ENCODE measurements at regions not wholly inside any gene's neighbourhood (a gene's known extent, or its start where the extent isn't known, plus 50 kb on each side); places are given as distances from the start of the nearest gene placed in this dataset.
"Not testable (repeated sequence)": the region's sequence is repeated elsewhere in the genome, so short reads cannot be mapped to it uniquely, and the experiment has no call there.

- no peak for FAIRE-seq
- Histone ChIP-seq H3K27ac (ENCODE audit: low read depth in 2 of 2, low read length in 2 of 2) (no peak overlapping the region), H3K36me3 (ENCODE audit: control insufficient read depth in 2 of 3, insufficient read depth in 3 of 3, low read length in 3 of 3) (no peaks in the 10 kb centered on the region), H3K4me1 (ENCODE audit: control insufficient read depth in 2 of 3, insufficient read depth in 2 of 3, low read depth in 1 of 3, low read length in 3 of 3) (no peaks in the 10 kb centered on the region), H3K4me3 (ENCODE audit: low read length in 3 of 3) (no peak overlapping the region), H3K27me3 (ENCODE audit: control insufficient read depth, insufficient read depth, low read length) (no peaks in the 10 kb centered on the region), H3K9ac (ENCODE audit: low read length in 3 of 3) (no peak overlapping the region), H3K9me3 (ENCODE audit: control insufficient read depth in 2 of 3, insufficient read depth in 1 of 3, low read length in 3 of 3) (no peaks in the 10 kb centered on the region)
- intact Hi-C loops (cut with DNase I): no loop called here
- no peak for TF ChIP-seq CTCF (IDR thresholded peaks at IDR 0.05; ENCODE audit: borderline replicate concordance, extremely low read depth, insufficient read depth)
- peak in 1 of 5 donors; percentile 49 for DNase-seq
Observed at GRCh38 chr17:79547586-79547985, 63.3 kb downstream of the RBFOX3 start.

- H3K9ac ChIP-seq (ENCODE audit: low read length in 3 of 3); H3K4me1 ChIP-seq (ENCODE audit: control insufficient read depth in 2 of 3, insufficient read depth in 2 of 3, low read depth in 1 of 3, low read length in 3 of 3); H3K4me3 ChIP-seq (ENCODE audit: low read length in 3 of 3); DNase-seq; H3K27ac ChIP-seq (ENCODE audit: low read depth in 2 of 2, low read length in 2 of 2); intact Hi-C loops (cut with DNase I); H3K36me3 ChIP-seq (ENCODE audit: control insufficient read depth in 2 of 3, insufficient read depth in 3 of 3, low read length in 3 of 3); H3K9me3 ChIP-seq (ENCODE audit: control insufficient read depth in 2 of 3, insufficient read depth in 1 of 3, low read length in 3 of 3); H3K27me3 ChIP-seq (ENCODE audit: control insufficient read depth, insufficient read depth, low read length); FAIRE-seq: not testable (repeated sequence)
Observed at GRCh38 chr17:79547171-79547570, 63.7 kb downstream of the RBFOX3 start.

- no peak overlapping the region for H3K4me3 ChIP-seq (ENCODE audit: low read length in 3 of 3)
- intact Hi-C loops (cut with DNase I): no loop called here
- H3K4me1 ChIP-seq (ENCODE audit: control insufficient read depth in 2 of 3, insufficient read depth in 2 of 3, low read depth in 1 of 3, low read length in 3 of 3): no peaks in the 10 kb centered on the region
- H3K27ac ChIP-seq (ENCODE audit: low read depth in 2 of 2, low read length in 2 of 2): no peak overlapping the region
- no peak for TF ChIP-seq CTCF (IDR thresholded peaks at IDR 0.05; ENCODE audit: borderline replicate concordance, extremely low read depth, insufficient read depth)
- no peak overlapping the region for H3K9ac ChIP-seq (ENCODE audit: low read length in 3 of 3)
- no peaks in the 10 kb centered on the region for H3K36me3 ChIP-seq (ENCODE audit: control insufficient read depth in 2 of 3, insufficient read depth in 3 of 3, low read length in 3 of 3)
- peak in 1 of 5 donors; percentile 23 for DNase-seq
- no peak for FAIRE-seq
- no peaks in the 10 kb centered on the region for H3K27me3 ChIP-seq (ENCODE audit: control insufficient read depth, insufficient read depth, low read length)
- no peaks in the 10 kb centered on the region for H3K9me3 ChIP-seq (ENCODE audit: control insufficient read depth in 2 of 3, insufficient read depth in 1 of 3, low read length in 3 of 3)
Observed at GRCh38 chr17:79546386-79546785, 64.5 kb downstream of the RBFOX3 start.

GRCh38 chr17:79545251-79546005, 65.4 kb downstream of the RBFOX3 start:
- DNase-seq (peak in 1 of 5 donors; percentile 38), FAIRE-seq (no peak)
- Histone ChIP-seq H3K4me1 (ENCODE audit: control insufficient read depth in 2 of 3, insufficient read depth in 2 of 3, low read depth in 1 of 3, low read length in 3 of 3) (no peaks in the 10 kb centered on the region), H3K27me3 (ENCODE audit: control insufficient read depth, insufficient read depth, low read length) (no peaks in the 10 kb centered on the region), H3K36me3 (ENCODE audit: control insufficient read depth in 2 of 3, insufficient read depth in 3 of 3, low read length in 3 of 3) (no peaks in the 10 kb centered on the region), H3K27ac (ENCODE audit: low read depth in 2 of 2, low read length in 2 of 2) (no peak overlapping the region), H3K4me3 (ENCODE audit: low read length in 3 of 3) (no peak overlapping the region), H3K9me3 (ENCODE audit: control insufficient read depth in 2 of 3, insufficient read depth in 1 of 3, low read length in 3 of 3) (no peaks in the 10 kb centered on the region), H3K9ac (ENCODE audit: low read length in 3 of 3) (no peak overlapping the region)
- intact Hi-C loops (cut with DNase I): no loop called here
- no peak for TF ChIP-seq CTCF (IDR thresholded peaks at IDR 0.05; ENCODE audit: borderline replicate concordance, extremely low read depth, insufficient read depth)

Measured in kidney (tissue), 13 donors.